ENCODE measurements at regions not wholly inside any gene's neighbourhood (a gene's known extent, or its start where the extent isn't known, plus 50 kb on each side); places are given as distances from the start of the nearest gene placed in this dataset.

GRCh38 chr11:22567759-22568158 is 57.9 kb downstream of the FANCF start:
- no peaks in the 10 kb centered on the region for H3K36me3 ChIP-seq (ENCODE audit: control insufficient read depth, insufficient read depth, low read length)
- no peaks in the 10 kb centered on the region for H3K27me3 Mint-ChIP-seq (ENCODE audit: insufficient read depth)
- 92 to 100% methylated on average over 1 of the region's 1 CpG for WGBS, 2 experiments (ENCODE audit: insufficient coverage in 1 of 2, insufficient read length in 1 of 2)
- no peak for TF ChIP-seq CTCF (conservative IDR thresholded peaks at IDR 0.05)
- H3K4me3 Mint-ChIP-seq = no peak overlapping the region
- no peak for DNase-seq
- H3K9me3 ChIP-seq (ENCODE audit: control insufficient read depth, low read length) = no peaks in the 10 kb centered on the region
- H3K9me3 Mint-ChIP-seq = peaks cover 2% of the 10 kb centered on the region
- no peaks in the 10 kb centered on the region for H3K4me1 ChIP-seq (ENCODE audit: control insufficient read depth, insufficient read depth, low read length)
- no peak overlapping the region for H3K9ac ChIP-seq (ENCODE audit: extremely low read depth, low read length, poor library complexity, severe bottlenecking)
- no peak overlapping the region for H3K4me3 ChIP-seq (ENCODE audit: low read length)
- no peak overlapping the region for H3K27ac ChIP-seq (ENCODE audit: low read depth, low read length)
- no peaks in the 10 kb centered on the region for H3K27me3 ChIP-seq (ENCODE audit: control insufficient read depth, insufficient read depth, low read length, poor library complexity, severe bottlenecking)
- H3K36me3 Mint-ChIP-seq (ENCODE audit: low read depth) = no peaks in the 10 kb centered on the region
- H3K4me1 Mint-ChIP-seq = no peaks in the 10 kb centered on the region
- no peak overlapping the region for H3K27ac Mint-ChIP-seq

GRCh38 chr11:22566293-22566692 is 59.3 kb downstream of the FANCF start:
- no peak overlapping the region for H3K27ac ChIP-seq (ENCODE audit: low read depth, low read length)
- peak overlapping the region; percentile 17 for H3K27ac Mint-ChIP-seq
- H3K27me3 ChIP-seq (ENCODE audit: control insufficient read depth, insufficient read depth, low read length, poor library complexity, severe bottlenecking) = no peaks in the 10 kb centered on the region
- no peak for TF ChIP-seq CTCF (conservative IDR thresholded peaks at IDR 0.05)
- 81% methylated on average over 2 of the region's 2 CpGs; no CpG with 5 or more reads in 1 of the 2 experiments for WGBS, 2 experiments (ENCODE audit: insufficient coverage in 1 of 2, insufficient read length in 1 of 2)
- H3K9me3 Mint-ChIP-seq = peaks cover 2% of the 10 kb centered on the region
- H3K36me3 ChIP-seq (ENCODE audit: control insufficient read depth, insufficient read depth, low read length) = no peaks in the 10 kb centered on the region
- H3K4me1 ChIP-seq (ENCODE audit: control insufficient read depth, insufficient read depth, low read length) = no peaks in the 10 kb centered on the region
- H3K9ac ChIP-seq (ENCODE audit: extremely low read depth, low read length, poor library complexity, severe bottlenecking) = no peak overlapping the region
- H3K4me3 Mint-ChIP-seq = no peak overlapping the region
- no peaks in the 10 kb centered on the region for H3K9me3 ChIP-seq (ENCODE audit: control insufficient read depth, low read length)
- H3K4me3 ChIP-seq (ENCODE audit: low read length) = no peak overlapping the region
- H3K36me3 Mint-ChIP-seq (ENCODE audit: low read depth) = no peaks in the 10 kb centered on the region
- H3K4me1 Mint-ChIP-seq = no peaks in the 10 kb centered on the region
- DNase-seq = peak; percentile 85
- no peaks in the 10 kb centered on the region for H3K27me3 Mint-ChIP-seq (ENCODE audit: insufficient read depth)

GRCh38 chr11:22561283-22561682 is 64.3 kb downstream of the FANCF start:
- no peaks in the 10 kb centered on the region for H3K27me3 ChIP-seq (ENCODE audit: control insufficient read depth, insufficient read depth, low read length, poor library complexity, severe bottlenecking)
- TF ChIP-seq CTCF (conservative IDR thresholded peaks at IDR 0.05) = no peak
- H3K4me1 ChIP-seq (ENCODE audit: control insufficient read depth, insufficient read depth, low read length) = no peaks in the 10 kb centered on the region
- no peak overlapping the region for H3K9ac ChIP-seq (ENCODE audit: extremely low read depth, low read length, poor library complexity, severe bottlenecking)
- Mint-ChIP-seq H3K27me3 (ENCODE audit: insufficient read depth) (no peaks in the 10 kb centered on the region), H3K36me3 (ENCODE audit: low read depth) (no peaks in the 10 kb centered on the region), H3K27ac (no peak overlapping the region), H3K4me1 (no peaks in the 10 kb centered on the region), H3K4me3 (no peak overlapping the region), H3K9me3 (peaks cover 2% of the 10 kb centered on the region)
- DNase-seq = no peak
- WGBS, 2 experiments (ENCODE audit: insufficient coverage in 1 of 2, insufficient read length in 1 of 2) = 90% methylated on average over 2 of the region's 2 CpGs; no CpG with 5 or more reads in 1 of the 2 experiments
- H3K9me3 ChIP-seq (ENCODE audit: control insufficient read depth, low read length) = no peaks in the 10 kb centered on the region
- no peak overlapping the region for H3K27ac ChIP-seq (ENCODE audit: low read depth, low read length)
- H3K4me3 ChIP-seq (ENCODE audit: low read length) = no peak overlapping the region
- H3K36me3 ChIP-seq (ENCODE audit: control insufficient read depth, insufficient read depth, low read length) = no peaks in the 10 kb centered on the region
